GDM1 (cell line): ENCODE measurements at regions not wholly inside any gene's neighbourhood (a gene's known extent, or its start where the extent isn't known, plus 50 kb on each side); places are given as distances from the start of the nearest gene placed in this dataset.

Experiments used
- DNase-seq: peaks from one replicate; lab custom pipeline; 2025; lab: John Stamatoyannopoulos, UW

- no peak for DNase-seq
Observed at GRCh38 chr4:137631605-137632004, 99.3 kb upstream of the PCDH18 start.

DNA sequence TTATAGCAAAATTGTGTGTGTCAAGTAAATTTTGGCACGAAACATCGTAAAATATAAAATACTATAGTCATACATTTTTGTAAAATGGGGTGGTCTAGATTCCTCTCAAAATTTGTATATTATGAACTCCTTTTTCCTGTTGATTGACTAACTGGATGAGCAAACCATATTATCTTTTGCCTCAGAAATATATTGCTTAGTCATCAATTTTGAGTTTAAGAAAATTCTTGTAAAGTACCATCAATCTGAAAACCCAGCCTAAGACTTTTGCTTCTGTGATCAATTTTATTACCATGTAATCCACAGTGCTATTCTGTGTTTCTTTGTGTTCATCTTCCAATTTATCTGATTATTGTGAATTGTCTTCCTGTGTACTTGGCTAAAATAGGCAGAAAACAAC is 98.0 kb upstream of the PCDH18 start:
- DNase-seq: no peak

GRCh38 chr4:137627739-137628460 is 95.6 kb upstream of the PCDH18 start:
- DNase-seq: no peak

DNA sequence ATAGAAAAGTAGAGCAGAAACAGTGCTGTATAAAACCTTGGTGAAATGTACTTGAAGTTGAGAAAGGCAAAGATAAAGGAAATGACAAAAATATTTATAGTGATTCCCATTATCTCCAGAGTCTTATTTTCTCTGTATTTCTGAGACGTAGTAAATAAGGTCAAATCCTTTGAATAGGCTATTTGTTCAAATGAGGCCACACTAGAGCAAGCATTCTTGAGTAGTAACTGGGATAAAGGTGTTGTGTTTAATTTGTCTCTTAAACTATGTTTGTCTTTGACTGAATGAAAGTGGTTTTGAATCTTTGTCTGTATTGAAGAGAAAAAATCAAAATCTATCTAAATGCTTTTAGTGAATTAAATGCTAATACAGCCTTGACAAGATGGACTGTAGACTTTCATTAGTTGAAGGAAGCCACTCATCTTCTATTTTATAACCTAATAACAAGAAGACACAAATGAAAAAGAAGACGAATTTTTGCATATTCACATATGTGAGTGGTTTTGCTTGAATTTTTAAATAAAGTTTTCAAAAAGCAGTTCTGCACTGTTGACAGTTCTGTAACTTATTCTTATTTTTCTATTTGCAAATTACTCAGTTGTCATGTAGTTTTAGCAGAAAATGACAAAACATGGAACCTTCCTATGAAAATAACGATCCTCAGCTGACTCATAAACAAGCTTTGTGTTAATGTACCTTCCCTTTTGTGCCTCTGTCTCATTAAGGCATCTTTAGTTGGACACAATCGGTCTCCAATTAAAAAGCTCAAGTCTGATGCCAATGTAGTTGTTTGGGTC is 94.8 kb upstream of the PCDH18 start:
- DNase-seq: no peak

DNA sequence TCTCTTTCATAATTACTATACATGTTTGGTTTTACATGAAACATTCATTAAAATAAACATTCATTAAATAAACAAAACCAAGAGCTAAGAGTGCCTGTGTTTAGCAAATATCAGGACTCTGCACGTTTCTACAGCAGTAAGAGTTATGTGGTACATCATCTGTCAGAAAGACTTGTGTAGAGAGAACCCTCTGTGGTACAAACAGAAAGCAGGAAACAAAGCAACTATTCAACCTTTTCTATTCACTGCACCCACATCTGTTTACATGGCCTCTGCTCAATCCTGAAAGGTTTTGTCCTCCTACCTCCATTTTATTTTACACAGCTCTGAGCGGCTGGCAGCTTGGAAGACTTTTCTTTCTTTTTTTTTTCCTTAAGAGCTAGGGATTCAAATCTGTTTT is 90.7 kb upstream of the PCDH18 start:
- DNase-seq: no peak

- DNase-seq: no peak
Observed at GRCh38 chr4:137621056-137621455, 88.8 kb upstream of the PCDH18 start.

- DNase-seq: no peak
Observed at GRCh38 chr4:137614491-137614890, 82.2 kb upstream of the PCDH18 start.

GRCh38 chr4:137611998-137612700 is 79.9 kb upstream of the PCDH18 start:
- DNase-seq: no peak

- no peak for DNase-seq
Observed at GRCh38 chr4:137610960-137611359, 78.7 kb upstream of the PCDH18 start.

GRCh38 chr4:137609718-137610430 is 77.6 kb upstream of the PCDH18 start:
- DNase-seq: no peak

DNA sequence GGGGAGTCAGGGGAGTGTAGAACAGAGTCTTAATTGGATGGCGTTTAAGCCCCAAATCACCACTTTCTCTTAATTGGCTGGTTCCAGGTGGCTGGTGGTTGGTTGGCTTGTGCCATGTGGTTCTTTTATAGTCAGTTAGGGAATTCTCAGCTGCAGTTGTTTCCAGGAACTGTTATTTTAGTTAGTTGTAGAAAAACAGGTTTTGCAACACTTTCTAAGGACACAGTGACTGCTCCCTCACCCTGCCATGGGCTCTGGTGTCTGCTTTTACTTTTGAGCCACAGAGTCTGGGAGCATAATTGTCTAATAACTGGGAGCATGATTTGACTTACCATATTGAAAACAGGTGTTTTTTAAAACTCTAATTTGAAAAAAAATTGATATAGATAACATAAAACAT is 75.8 kb upstream of the PCDH18 start:
- DNase-seq: no peak

DNA sequence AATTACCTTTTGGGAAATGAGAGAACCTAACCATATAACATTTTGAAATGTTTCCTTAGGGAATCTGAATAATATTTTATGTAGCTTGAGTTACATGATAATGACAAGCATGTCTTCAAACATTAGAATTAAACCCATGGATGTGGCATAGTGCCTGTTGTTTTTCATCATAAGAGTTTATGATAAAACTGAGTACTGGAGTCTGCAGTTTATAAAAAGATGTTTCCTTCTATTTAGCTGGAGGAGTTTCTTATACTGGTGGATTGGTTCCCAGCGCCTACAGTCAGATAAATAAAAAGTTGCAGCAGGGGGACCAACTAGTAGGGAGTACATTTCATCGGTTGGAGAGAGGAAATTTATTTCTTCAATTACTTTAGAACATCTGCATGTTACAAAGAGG is 70.1 kb upstream of the PCDH18 start:
- no peak for DNase-seq

DNA sequence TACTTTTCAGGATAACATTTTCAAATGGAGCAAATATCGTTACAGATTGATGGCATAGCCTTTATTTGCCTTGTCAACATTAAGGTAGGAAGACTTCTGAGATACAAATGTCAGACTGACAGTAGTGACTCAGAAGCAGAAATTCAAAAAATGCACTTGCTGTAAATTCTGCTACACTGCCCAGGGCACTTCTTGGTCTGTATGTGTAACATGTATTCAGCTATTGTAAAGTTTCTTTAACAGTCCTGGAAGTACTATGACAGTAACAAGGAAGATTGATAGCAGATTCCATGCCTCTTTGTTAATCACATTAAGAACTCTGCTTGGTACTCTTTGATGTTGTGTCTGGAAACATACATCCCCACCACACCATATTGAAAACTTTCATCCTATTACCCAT is 69.6 kb upstream of the PCDH18 start:
- no peak for DNase-seq

GRCh38 chr4:137599734-137600133 is 67.4 kb upstream of the PCDH18 start:
- DNase-seq: no peak

DNA sequence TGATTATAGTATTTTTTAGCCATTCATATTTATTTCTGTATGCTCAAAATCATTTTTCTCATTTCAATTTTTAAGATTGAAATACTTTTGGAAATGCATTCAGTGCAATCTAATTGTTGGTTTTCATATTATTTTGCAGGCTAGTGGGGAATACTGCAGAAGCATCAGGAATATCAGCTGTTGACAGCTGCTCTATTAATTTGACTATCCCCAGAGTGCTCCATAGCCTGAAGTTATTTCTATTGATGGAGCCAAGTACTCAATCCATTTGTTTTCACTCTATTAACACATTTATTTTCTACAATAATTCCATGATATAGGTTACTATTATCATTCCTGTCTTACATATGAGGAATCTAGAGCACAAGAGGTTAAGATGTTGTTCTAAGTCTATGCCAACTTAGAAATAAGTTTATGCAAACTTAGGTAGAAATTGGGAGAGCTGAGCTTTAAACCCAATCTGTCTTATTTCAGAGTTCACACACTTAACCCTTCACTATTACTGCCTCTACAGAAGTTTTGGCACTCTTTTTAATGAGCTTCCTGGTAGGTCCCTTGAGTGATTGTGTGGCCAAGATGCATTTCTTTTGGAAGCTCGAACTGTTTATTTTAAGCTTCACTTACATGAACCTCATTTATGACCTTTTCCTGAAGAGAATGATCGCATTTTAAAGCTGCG is 65.6 kb upstream of the PCDH18 start:
- no peak for DNase-seq

DNA sequence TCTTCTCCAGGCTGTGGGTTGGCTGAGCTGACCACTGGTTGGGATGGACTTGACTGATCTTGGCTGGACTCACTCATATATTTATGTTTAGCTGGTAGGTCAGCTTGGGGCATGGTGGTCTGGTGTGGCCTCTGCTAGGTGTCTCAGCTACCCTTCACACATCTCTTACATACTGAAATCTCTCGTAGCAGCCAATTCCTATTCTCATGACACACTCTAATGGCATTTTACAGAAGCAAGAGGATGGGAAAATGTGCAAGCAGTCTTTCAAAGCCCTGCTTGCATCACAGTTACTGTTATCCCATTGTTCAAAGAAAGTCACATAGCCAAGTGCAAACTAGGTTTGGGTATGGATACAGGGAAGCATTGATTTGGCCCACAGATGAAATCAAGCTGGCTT is 55.5 kb upstream of the PCDH18 start:
- no peak for DNase-seq

GRCh38 chr4:137583671-137584070 is 51.4 kb upstream of the PCDH18 start:
- no peak for DNase-seq
